GM12872 (cell line): ENCODE measurements at regions not wholly inside any gene's neighbourhood (a gene's known extent, or its start where the extent isn't known, plus 50 kb on each side); places are given as distances from the start of the nearest gene placed in this dataset.

Experiments
- TF ChIP-seq, protein P1 (sequence below): IDR thresholded peaks from 3 replicates; pipeline ENCODE4 v1.5.1; 2011; ENCODE audit warnings: low read depth, mild to moderate bottlenecking, low read length, moderate library complexity; ENCODE audit not compliant: insufficient read depth

DNA sequence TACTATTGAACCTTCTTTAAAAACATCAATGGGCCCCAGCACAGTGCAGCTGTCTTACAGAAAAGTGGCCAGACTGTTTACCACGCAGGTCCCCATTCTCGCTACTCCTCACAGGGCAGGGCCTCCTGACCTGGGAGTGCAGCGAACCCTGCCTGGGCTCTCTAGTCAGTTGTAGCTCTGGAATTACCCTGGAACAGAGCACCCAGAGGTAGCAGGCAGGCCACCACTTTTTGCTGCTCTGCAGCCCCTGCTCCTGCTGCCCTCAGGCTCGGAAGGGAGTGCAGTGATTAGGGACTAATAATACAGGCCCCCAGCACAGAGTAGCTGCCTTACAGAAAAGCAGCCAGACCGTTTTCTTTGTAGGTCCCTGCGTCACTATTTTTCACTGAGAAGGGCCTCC is 1563.0 kb downstream of the SUCLG1 start:
- TF ChIP-seq, protein P1, sequence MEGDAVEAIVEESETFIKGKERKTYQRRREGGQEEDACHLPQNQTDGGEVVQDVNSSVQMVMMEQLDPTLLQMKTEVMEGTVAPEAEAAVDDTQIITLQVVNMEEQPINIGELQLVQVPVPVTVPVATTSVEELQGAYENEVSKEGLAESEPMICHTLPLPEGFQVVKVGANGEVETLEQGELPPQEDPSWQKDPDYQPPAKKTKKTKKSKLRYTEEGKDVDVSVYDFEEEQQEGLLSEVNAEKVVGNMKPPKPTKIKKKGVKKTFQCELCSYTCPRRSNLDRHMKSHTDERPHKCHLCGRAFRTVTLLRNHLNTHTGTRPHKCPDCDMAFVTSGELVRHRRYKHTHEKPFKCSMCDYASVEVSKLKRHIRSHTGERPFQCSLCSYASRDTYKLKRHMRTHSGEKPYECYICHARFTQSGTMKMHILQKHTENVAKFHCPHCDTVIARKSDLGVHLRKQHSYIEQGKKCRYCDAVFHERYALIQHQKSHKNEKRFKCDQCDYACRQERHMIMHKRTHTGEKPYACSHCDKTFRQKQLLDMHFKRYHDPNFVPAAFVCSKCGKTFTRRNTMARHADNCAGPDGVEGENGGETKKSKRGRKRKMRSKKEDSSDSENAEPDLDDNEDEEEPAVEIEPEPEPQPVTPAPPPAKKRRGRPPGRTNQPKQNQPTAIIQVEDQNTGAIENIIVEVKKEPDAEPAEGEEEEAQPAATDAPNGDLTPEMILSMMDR, result no peak

DNA sequence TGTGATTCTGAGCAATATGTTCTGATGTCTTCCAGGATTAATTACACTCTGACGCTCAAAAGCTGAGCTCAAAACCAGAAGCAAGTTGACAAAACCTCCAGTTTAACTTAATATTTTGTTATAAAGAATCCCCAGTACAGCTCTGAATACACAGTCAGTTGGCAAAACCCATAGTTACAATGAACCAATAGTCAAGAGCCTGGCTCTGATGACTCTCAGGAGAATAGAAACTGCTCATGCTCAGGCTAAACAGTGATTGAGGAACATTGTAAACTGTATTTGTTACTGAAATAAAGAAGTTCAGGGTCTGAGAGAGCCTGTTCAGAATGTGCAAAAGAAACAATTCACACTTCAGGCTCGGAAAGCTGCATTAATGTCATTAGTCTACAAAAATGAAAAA is 1565.9 kb downstream of the SUCLG1 start:
- TF ChIP-seq, protein P1, result no peak

DNA sequence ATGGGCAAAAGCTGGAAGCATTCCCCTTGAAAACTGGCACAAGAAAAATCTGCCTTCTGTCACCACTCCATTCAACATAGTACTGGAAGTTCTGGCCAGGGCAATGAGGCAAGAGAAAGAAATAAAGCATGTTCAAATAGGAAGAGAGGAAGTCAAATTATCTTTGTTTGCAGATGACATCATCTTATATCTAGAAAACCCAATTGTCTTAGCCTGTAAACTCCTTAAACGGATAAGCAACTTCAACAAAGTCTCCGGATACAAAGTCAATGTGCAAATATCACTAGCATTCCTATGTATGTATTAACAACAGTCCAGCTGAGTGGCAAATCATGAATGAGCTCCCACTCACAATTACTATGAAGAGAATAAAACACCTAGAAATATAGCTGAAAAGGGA is 1579.3 kb downstream of the SUCLG1 start:
- TF ChIP-seq, protein P1, result no peak

DNA sequence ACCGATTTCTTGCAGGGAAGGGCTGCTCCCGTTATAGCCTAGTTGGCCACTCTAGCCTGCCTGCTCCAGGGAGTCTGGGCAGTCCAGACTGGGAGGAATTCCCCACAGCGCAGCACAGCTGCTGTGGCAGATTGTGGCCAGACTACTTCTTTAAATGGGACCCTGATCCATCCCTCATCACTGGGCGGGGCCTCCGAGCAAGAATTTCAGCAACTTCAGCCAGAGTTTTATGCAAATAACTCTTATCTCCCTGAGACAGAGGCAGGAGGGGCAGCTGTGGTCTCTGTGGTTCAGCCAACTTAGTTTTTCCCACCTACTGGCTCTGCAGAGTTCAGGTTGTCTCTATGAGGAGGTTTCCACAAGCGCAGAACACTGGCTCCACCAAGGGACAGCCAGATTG is 1583.2 kb downstream of the SUCLG1 start:
- TF ChIP-seq, protein P1, result no peak

DNA sequence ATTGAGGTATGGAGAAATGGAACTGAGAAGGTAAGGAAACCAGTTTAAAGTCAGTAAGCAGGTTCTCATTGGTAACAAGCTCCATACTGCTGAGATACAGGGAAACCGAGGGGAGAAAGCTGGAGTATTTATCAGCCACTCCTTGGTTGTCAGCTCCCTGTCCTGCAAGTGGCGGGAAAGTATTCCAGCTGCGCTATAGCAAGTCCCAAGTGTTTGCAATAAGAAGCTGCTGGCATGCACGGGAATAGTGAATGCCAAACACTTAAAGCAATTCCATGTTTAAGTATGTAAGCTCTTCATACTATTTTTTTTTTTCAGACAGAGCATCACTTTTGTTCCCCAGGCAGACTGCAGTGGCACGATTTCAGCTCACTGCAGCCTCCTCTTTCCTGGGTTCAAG is 1601.1 kb downstream of the SUCLG1 start:
- TF ChIP-seq, protein P1, result no peak

DNA sequence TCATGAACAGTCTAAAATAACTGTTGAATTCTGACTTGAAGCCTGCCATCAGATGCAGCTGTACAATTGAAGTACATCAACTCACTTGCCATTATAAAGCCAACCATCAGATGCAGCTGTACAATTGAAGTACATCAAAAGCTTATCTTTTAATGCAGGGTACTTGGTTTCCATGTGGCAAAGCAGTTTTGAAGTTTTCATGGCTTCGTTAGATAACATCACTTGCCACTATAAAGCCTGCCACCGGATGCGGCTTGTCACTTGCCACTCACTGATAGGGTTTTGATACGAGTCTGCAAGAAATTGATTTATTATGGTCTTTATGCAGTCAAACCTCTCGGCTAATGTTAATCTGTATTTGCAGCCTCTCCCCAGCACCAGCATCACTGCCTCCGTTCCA is 1605.8 kb downstream of the SUCLG1 start:
- TF ChIP-seq, protein P1, result no peak

DNA sequence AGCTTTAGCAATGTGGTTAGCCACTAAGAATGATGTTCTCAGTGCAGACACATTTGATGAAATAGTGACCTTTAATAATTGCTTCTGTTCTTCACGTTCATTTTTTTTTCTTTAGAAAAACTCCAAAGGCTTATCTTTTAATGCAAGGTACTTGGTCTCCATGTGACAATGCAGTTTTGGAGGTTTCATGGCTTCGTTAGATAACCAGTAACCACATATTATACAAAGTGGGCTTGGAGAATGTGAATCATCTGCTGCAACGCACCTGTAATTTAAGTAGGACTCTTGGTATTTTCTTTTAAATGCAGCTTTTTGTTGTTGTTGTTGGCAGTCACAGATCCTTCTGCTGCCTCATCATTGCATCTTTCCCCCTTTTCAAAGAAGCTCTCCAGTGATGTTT is 1606.3 kb downstream of the SUCLG1 start:
- TF ChIP-seq, protein P1, result no peak

DNA sequence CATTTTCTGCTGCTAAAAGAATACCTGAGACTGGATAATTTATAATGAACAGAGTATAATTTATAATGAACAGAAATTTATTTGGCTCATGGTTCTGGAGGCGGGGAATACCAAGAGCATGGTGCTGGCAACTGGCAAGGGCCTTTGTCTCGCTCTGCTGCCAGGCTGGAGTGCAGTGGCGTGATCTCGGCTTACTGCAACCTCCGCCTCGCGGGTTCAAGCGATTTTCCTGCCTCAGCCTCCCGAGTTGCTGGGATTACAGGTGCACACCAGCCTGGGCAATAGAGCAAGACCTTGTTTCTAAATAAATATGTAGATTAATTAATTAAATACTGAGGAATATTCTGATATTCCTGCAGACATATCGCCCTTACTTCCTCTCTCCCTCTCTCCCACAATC is 1610.8 kb downstream of the SUCLG1 start:
- TF ChIP-seq, protein P1, result no peak
